ENCODE measurements at regions not wholly inside any gene's neighbourhood (a gene's known extent, or its start where the extent isn't known, plus 50 kb on each side); places are given as distances from the start of the nearest gene placed in this dataset.

DNA sequence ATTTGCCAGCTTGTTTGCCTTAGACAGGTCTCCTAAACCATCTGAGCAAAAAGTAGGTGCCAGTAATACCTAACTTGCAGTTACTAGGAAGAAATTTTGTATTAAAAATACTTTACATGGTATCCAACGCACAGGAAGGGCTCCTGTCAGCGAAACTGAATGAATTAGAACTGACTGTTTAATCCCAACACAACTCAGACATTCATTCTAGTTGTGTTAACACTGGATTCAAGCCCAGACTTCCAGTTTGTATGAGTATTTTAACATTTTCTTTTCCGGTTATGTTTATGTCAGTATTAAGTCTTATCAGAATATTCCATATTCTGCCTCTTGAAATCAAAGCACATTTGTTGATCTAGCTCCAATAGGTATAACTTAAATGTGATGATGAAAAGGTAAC lies 82.0 kb upstream of the SOX2 start:
- TF ChIP-seq, protein P1, sequence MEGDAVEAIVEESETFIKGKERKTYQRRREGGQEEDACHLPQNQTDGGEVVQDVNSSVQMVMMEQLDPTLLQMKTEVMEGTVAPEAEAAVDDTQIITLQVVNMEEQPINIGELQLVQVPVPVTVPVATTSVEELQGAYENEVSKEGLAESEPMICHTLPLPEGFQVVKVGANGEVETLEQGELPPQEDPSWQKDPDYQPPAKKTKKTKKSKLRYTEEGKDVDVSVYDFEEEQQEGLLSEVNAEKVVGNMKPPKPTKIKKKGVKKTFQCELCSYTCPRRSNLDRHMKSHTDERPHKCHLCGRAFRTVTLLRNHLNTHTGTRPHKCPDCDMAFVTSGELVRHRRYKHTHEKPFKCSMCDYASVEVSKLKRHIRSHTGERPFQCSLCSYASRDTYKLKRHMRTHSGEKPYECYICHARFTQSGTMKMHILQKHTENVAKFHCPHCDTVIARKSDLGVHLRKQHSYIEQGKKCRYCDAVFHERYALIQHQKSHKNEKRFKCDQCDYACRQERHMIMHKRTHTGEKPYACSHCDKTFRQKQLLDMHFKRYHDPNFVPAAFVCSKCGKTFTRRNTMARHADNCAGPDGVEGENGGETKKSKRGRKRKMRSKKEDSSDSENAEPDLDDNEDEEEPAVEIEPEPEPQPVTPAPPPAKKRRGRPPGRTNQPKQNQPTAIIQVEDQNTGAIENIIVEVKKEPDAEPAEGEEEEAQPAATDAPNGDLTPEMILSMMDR (IDR thresholded peaks at IDR 0.05; ENCODE audit: insufficient read depth, low read depth, low read length): no peak
- no peak overlapping the region for H3K4me3 ChIP-seq (ENCODE audit: low read depth, low read length)
- no peak for DNase-seq (ENCODE audit: low read depth)

GRCh38 chr3:181629029-181629428 lies 82.7 kb upstream of the SOX2 start:
- H3K4me3 ChIP-seq (ENCODE audit: low read depth, low read length): no peak overlapping the region
- TF ChIP-seq, protein P1 (IDR thresholded peaks at IDR 0.05; ENCODE audit: insufficient read depth, low read depth, low read length): no peak
- no peak for DNase-seq (ENCODE audit: low read depth)

DNA sequence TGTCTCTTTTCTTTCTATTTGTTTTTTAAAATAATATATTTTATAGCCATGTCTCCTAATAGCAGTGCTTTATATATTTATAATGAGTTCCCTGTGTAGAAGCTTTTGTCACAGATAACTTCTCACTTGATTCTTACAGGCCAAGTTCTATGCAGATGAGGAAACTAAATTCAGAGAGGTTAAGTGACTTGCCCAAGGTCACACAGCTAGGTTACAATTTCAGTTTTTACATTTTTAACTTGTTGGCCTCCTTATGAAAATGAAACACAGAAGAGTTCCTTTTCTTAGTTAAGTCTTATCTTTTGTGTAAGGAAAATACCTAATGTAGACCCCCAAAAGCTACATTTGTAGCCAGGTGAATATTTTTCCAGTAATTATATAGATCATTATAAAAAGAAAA lies 83.3 kb upstream of the SOX2 start:
- TF ChIP-seq, protein P1 (IDR thresholded peaks at IDR 0.05; ENCODE audit: insufficient read depth, low read depth, low read length): no peak
- H3K4me3 ChIP-seq (ENCODE audit: low read depth, low read length): no peak overlapping the region
- no peak for DNase-seq (ENCODE audit: low read depth)

DNA sequence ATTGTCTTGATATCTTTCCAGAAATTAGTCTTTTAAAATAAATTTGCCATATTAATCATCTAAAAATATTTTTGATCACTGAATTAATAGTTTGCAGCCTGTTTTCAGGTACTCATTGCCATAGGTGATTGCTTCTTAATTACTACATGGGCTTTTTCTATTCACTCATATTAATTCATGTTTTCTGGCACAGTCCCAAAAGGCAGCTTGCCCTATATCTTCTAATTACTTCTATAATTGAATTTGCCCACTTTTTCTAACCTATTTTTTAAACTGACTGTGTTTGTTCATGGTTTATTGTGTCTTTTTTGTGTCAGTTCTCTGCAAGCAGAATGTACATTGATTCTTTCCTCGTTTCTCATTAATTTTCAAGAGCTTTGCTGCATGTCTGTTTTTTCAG lies 85.7 kb upstream of the SOX2 start:
- TF ChIP-seq, protein P1 (IDR thresholded peaks at IDR 0.05; ENCODE audit: insufficient read depth, low read depth, low read length): no peak
- no peak for DNase-seq (ENCODE audit: low read depth)
- no peak overlapping the region for H3K4me3 ChIP-seq (ENCODE audit: low read depth, low read length)

DNA sequence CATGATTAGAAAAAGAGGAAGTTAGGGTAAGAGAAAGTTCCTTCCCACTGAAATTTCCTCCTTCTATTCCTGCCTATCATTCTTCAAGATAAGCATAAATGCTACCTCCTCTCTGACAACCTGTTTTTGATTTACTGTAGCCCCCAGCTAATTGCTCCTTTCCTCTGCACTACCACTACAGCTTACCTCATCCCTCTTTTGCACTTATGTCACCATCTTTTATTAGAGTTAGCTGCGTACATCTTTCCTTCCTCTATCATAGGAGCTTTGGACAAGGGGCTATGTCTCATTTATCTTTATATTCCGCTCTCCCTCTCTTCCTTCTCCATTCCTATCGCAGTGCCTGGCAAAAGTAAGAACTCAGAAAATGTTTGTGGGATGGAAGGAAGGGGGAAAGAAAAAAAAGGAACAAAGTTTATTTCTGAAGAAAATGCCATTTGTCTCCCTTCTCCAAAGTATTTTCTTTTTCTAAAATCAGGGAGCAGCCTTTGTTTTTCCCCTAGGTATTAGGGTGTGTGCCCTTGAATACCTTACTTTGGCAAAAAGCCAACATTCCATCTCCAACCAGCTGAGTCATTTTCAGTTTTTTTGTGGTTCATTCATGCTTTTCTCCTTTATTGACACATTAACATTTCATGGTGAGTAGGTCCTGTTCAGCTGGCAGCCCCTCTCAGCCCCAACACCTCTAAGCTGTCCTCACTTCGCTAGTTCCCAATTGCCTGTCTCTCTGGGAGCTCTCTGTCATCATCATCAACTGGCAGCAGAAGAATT lies 87.6 kb upstream of the SOX2 start:
- TF ChIP-seq, protein P1 (IDR thresholded peaks at IDR 0.05; ENCODE audit: insufficient read depth, low read depth, low read length): no peak
- no peak for DNase-seq (ENCODE audit: low read depth)
- H3K4me3 ChIP-seq (ENCODE audit: low read depth, low read length): no peak overlapping the region

GRCh38 chr3:181622365-181622764 lies 89.4 kb upstream of the SOX2 start:
- DNase-seq (ENCODE audit: low read depth): no peak
- H3K4me3 ChIP-seq (ENCODE audit: low read depth, low read length): no peak overlapping the region
- TF ChIP-seq, protein P1 (IDR thresholded peaks at IDR 0.05; ENCODE audit: insufficient read depth, low read depth, low read length): no peak

GRCh38 chr3:181619897-181620296 lies 91.8 kb upstream of the SOX2 start:
- no peak overlapping the region for H3K4me3 ChIP-seq (ENCODE audit: low read depth, low read length)
- TF ChIP-seq, protein P1 (IDR thresholded peaks at IDR 0.05; ENCODE audit: insufficient read depth, low read depth, low read length): no peak
- no peak for DNase-seq (ENCODE audit: low read depth)
